MM.1S (cell line): ENCODE measurements at regions not wholly inside any gene's neighbourhood (a gene's known extent, or its start where the extent isn't known, plus 50 kb on each side); places are given as distances from the start of the nearest gene placed in this dataset.
"Not testable (repeated sequence)": the region's sequence is repeated elsewhere in the genome, so short reads cannot be mapped to it uniquely, and the experiment has no call there.

Experiments
- DNase-seq: peaks from one replicate; pipeline ENCODE4 v3.0.0-alpha.2; 2015
- H2AFZ ChIP-seq: fragments of 300-600 bp; sonication (generic); 2 replicates; pipeline ENCODE4 v1.6.0; 2016; ENCODE audit warnings: antibody characterized with exemption, low read length
- H3F3A ChIP-seq: fragments of 300-600 bp; sonication (generic); 2 replicates; pipeline ENCODE4 v1.6.1; 2016; ENCODE audit warnings: mild to moderate bottlenecking, antibody characterized with exemption, low read length, moderate library complexity, mixed read lengths; ENCODE audit not compliant: insufficient read depth
- H3K27ac ChIP-seq: fragments of 300-600 bp; sonication (generic); 2 replicates; pipeline ENCODE4 v1.5.1; 2016; ENCODE audit warnings: mild to moderate bottlenecking, low read length
- H3K27me3 ChIP-seq: fragments of 300-600 bp; sonication (generic); replicated peaks from 2 replicates; pipeline ENCODE4 v1.6.0; 2016; ENCODE audit warnings: low read length; ENCODE audit not compliant: insufficient read depth
- H3K36me3 ChIP-seq: fragments of 300-600 bp; sonication (generic); replicated peaks from 2 replicates; pipeline ENCODE4 v1.6.1; 2016; ENCODE audit warnings: mild to moderate bottlenecking, low read length, mixed read lengths; ENCODE audit not compliant: insufficient read depth
- H3K4me1 ChIP-seq: fragments of 300-600 bp; sonication (generic); 2 replicates; pipeline ENCODE4 v1.6.1; 2016; ENCODE audit warnings: low read length, mixed read lengths
- H3K4me2 ChIP-seq: fragments of 300-600 bp; sonication (generic); 2 replicates; pipeline ENCODE4 v1.6.0; 2016; ENCODE audit warnings: low read depth, low read length
- H3K4me3 ChIP-seq: fragments of 300-600 bp; sonication (generic); 2 replicates; pipeline ENCODE4 v1.5.1; 2016; ENCODE audit warnings: low read length, mixed read lengths
- H3K79me2 ChIP-seq: fragments of 300-600 bp; sonication (generic); 2 replicates; pipeline ENCODE4 v1.6.1; 2016; ENCODE audit warnings: mixed run types, low read length, mixed read lengths
- H3K9ac ChIP-seq: fragments of 300-600 bp; sonication (generic); 2 replicates; pipeline ENCODE4 v1.6.1; 2016; ENCODE audit warnings: low read length, mixed read lengths
- H3K9me2 ChIP-seq: fragments of 300-600 bp; sonication (generic); replicated peaks from 2 replicates; pipeline ENCODE4 v1.6.1; 2016; ENCODE audit warnings: mild to moderate bottlenecking, low read length, mixed read lengths; ENCODE audit not compliant: insufficient read depth
- H3K9me3 ChIP-seq: fragments of 300-600 bp; sonication (generic); replicated peaks from 2 replicates; pipeline ENCODE4 v1.6.1; 2016; ENCODE audit warnings: mild to moderate bottlenecking, low read length, mixed read lengths; ENCODE audit not compliant: insufficient read depth
- H4K20me1 ChIP-seq: fragments of 300-600 bp; sonication (generic); 2 replicates; pipeline ENCODE4 v1.6.1; 2016; ENCODE audit warnings: mild to moderate bottlenecking, low read length, moderate library complexity, mixed read lengths; ENCODE audit not compliant: insufficient read depth
- CTCF ChIP-seq: fragments of 300-600 bp; sonication (generic); IDR thresholded peaks from 2 replicates; pipeline ENCODE4 v1.5.1; 2016; ENCODE audit warnings: antibody characterized with exemption, low read length, mixed read lengths
- EZH2 ChIP-seq: fragments of 300-600 bp; sonication (generic); optimal IDR thresholded peaks from 2 replicates; pipeline ENCODE3; 2017; ENCODE audit warnings: low read depth, mild to moderate bottlenecking, antibody characterized with exemption, low read length, mixed read lengths
- EZH2phosphoT487 ChIP-seq: fragments of 300-600 bp; sonication (generic); IDR thresholded peaks from 2 replicates; pipeline ENCODE4 v1.6.1; 2018; ENCODE audit warnings: antibody characterized with exemption, low read length

- Histone ChIP-seq H3K4me2 (no peak overlapping the region), H3K9ac (no peak overlapping the region), H3K27me3 (no peaks in the 10 kb centered on the region), H2AFZ (no peak overlapping the region), H3F3A (peaks cover 20% of the 10 kb centered on the region), H4K20me1 (no peaks in the 10 kb centered on the region), H3K4me1 (peaks cover 18% of the 10 kb centered on the region), H3K4me3 (no peak overlapping the region), H3K79me2 (no peaks in the 10 kb centered on the region), H3K9me3 (no peaks in the 10 kb centered on the region), H3K36me3 (no peaks in the 10 kb centered on the region), H3K9me2 (no peaks in the 10 kb centered on the region), H3K27ac (no peak overlapping the region)
- no peak for DNase-seq
- TF ChIP-seq CTCF = no peak
- TF ChIP-seq EZH2 = no peak
- TF ChIP-seq EZH2phosphoT487 = no peak
Measured at GRCh38 chr6:137282254-137282653, 63.1 kb upstream of the IFNGR1 start.

GRCh38 chr6:137279279-137279678 lies 60.1 kb upstream of the IFNGR1 start:
- H3K9ac ChIP-seq, H3K27me3 ChIP-seq, H3K4me3 ChIP-seq, H3K4me1 ChIP-seq, DNase-seq, H4K20me1 ChIP-seq, H3K9me2 ChIP-seq, H2AFZ ChIP-seq, H3K9me3 ChIP-seq, H3K79me2 ChIP-seq, H3F3A ChIP-seq, H3K36me3 ChIP-seq, H3K27ac ChIP-seq, H3K4me2 ChIP-seq: not testable (repeated sequence)

- no peaks in the 10 kb centered on the region for H3K36me3 ChIP-seq
- H3K9me3 ChIP-seq = no peaks in the 10 kb centered on the region
- H3F3A ChIP-seq = no peaks in the 10 kb centered on the region
- no peaks in the 10 kb centered on the region for H3K79me2 ChIP-seq
- H3K9me2 ChIP-seq = no peaks in the 10 kb centered on the region
- H3K27ac ChIP-seq = no peak overlapping the region
- no peak overlapping the region for H3K4me3 ChIP-seq
- no peak overlapping the region for H3K4me2 ChIP-seq
- no peak for DNase-seq
- H3K27me3 ChIP-seq = no peaks in the 10 kb centered on the region
- TF ChIP-seq EZH2phosphoT487 (no peak), CTCF (no peak), EZH2 (no peak)
- H3K4me1 ChIP-seq = peaks cover 2% of the 10 kb centered on the region; the same call in 1 of the 2 replicates
- no peak overlapping the region for H2AFZ ChIP-seq
- no peak overlapping the region for H3K9ac ChIP-seq
- no peaks in the 10 kb centered on the region for H4K20me1 ChIP-seq
Measured at GRCh38 chr6:137277971-137278637, 58.9 kb upstream of the IFNGR1 start.

- Histone ChIP-seq H3K9me3 (no peaks in the 10 kb centered on the region), H3K4me2 (no peak overlapping the region), H3K9me2 (no peaks in the 10 kb centered on the region), H3K4me3 (no peak overlapping the region), H3K79me2 (no peaks in the 10 kb centered on the region), H2AFZ (no peak overlapping the region), H3K4me1 (no peaks in the 10 kb centered on the region), H3K27ac (no peak overlapping the region), H4K20me1 (no peaks in the 10 kb centered on the region), H3K36me3 (no peaks in the 10 kb centered on the region), H3K9ac (no peak overlapping the region), H3K27me3 (no peaks in the 10 kb centered on the region), H3F3A (no peaks in the 10 kb centered on the region)
- TF ChIP-seq CTCF (no peak), EZH2phosphoT487 (no peak), EZH2 (no peak)
- no peak for DNase-seq
Measured at GRCh38 chr6:137272403-137272802, 53.2 kb upstream of the IFNGR1 start.
